HL-60 (cell line): ENCODE measurements at regions not wholly inside any gene's neighbourhood (a gene's known extent, or its start where the extent isn't known, plus 50 kb on each side); places are given as distances from the start of the nearest gene placed in this dataset.

ENCODE experiments used
- DNase-seq, 2 experiments: peaks; one replicate each; pipeline ENCODE4 v3.0.0-alpha.2; 2010 to 2020; ENCODE audit warnings: low read depth in 1 of 2, low spot score in 1 of 2
- H3K27ac ChIP-seq: fragments of 250-450 bp; sonication (Bioruptor Pico); replicated peaks from 2 replicates; pipeline ENCODE4 v1.5.1; 2020; ENCODE audit warnings: mild to moderate bottlenecking, moderate library complexity
- H3K27me3 ChIP-seq: fragments of 250-450 bp; sonication (Bioruptor Pico); 2 replicates; pipeline ENCODE4 v1.5.1; 2021; ENCODE audit warnings: mild to moderate bottlenecking, moderate library complexity; ENCODE audit not compliant: insufficient read depth, poor library complexity, severe bottlenecking
- H3K4me3 ChIP-seq: replicated peaks from 2 replicates; pipeline ENCODE4 v1.5.1; 2011; ENCODE audit warnings: mild to moderate bottlenecking, control low read depth, low read length; ENCODE audit not compliant: insufficient read depth
- GABPA ChIP-seq: IDR thresholded peaks from 2 replicates; pipeline ENCODE4 v1.6.1; 2012; ENCODE audit warnings: low read depth
- POLR2AphosphoS5 ChIP-seq: IDR thresholded peaks from 2 replicates; pipeline ENCODE4 v1.6.1; 2012; ENCODE audit warnings: low read depth
- SPI1 ChIP-seq: IDR thresholded peaks from 2 replicates; pipeline ENCODE4 v1.6.1; 2012; ENCODE audit warnings: low read depth, mild to moderate bottlenecking, borderline replicate concordance
- TF ChIP-seq, protein P1 (sequence below): IDR thresholded peaks from 2 replicates; pipeline ENCODE4 v1.6.1; 2012; ENCODE audit warnings: low read depth; ENCODE audit not compliant: insufficient replicate concordance
- TF ChIP-seq, protein P2 (sequence below): IDR thresholded peaks from one replicate; pipeline ENCODE4 v1.5.1; 2011; ENCODE audit warnings: low read length, control low read depth, inconsistent platforms; ENCODE audit not compliant: insufficient read depth

DNA sequence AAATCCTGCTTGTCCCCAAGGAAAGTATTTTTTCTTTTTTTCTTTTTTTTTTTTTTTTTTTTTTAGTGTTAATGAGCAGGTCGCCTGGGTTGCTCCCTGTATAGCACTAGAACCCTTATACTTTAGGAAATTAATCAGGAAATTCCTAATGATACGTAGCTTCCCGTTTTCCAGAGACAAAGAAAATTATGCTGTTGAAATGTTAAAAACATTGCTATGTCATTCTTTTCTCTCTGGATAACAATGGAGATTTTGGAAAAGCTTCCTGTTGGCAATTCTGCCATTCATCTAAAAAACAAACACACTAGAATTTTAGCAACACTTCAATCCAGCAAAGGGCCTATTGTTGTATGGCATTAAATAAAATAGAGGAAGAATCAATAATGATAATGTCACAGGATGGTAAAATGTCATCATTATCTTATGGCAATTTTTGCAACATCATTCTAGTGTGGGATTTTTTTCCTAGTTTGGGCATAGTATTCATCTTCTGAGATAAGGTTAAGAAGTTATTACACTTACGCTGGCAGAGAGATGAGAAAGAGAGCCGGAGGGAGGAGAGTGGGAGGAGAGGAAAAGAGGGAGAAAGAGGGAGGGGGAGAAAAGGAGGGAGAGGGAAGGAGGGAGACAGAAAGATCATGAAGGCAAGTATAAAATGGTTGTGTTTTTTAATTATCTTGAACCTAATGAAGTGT lies 315.8 kb upstream of the PDE4D start:
- Histone ChIP-seq H3K27ac (no peak overlapping the region), H3K4me3 (no peak overlapping the region), H3K27me3 (no peaks in the 10 kb centered on the region)
- TF ChIP-seq SPI1, result no peak
- no peak for TF ChIP-seq GABPA
- TF ChIP-seq, protein P1, sequence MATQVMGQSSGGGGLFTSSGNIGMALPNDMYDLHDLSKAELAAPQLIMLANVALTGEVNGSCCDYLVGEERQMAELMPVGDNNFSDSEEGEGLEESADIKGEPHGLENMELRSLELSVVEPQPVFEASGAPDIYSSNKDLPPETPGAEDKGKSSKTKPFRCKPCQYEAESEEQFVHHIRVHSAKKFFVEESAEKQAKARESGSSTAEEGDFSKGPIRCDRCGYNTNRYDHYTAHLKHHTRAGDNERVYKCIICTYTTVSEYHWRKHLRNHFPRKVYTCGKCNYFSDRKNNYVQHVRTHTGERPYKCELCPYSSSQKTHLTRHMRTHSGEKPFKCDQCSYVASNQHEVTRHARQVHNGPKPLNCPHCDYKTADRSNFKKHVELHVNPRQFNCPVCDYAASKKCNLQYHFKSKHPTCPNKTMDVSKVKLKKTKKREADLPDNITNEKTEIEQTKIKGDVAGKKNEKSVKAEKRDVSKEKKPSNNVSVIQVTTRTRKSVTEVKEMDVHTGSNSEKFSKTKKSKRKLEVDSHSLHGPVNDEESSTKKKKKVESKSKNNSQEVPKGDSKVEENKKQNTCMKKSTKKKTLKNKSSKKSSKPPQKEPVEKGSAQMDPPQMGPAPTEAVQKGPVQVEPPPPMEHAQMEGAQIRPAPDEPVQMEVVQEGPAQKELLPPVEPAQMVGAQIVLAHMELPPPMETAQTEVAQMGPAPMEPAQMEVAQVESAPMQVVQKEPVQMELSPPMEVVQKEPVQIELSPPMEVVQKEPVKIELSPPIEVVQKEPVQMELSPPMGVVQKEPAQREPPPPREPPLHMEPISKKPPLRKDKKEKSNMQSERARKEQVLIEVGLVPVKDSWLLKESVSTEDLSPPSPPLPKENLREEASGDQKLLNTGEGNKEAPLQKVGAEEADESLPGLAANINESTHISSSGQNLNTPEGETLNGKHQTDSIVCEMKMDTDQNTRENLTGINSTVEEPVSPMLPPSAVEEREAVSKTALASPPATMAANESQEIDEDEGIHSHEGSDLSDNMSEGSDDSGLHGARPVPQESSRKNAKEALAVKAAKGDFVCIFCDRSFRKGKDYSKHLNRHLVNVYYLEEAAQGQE, result no peak
- TF ChIP-seq, protein P2, sequence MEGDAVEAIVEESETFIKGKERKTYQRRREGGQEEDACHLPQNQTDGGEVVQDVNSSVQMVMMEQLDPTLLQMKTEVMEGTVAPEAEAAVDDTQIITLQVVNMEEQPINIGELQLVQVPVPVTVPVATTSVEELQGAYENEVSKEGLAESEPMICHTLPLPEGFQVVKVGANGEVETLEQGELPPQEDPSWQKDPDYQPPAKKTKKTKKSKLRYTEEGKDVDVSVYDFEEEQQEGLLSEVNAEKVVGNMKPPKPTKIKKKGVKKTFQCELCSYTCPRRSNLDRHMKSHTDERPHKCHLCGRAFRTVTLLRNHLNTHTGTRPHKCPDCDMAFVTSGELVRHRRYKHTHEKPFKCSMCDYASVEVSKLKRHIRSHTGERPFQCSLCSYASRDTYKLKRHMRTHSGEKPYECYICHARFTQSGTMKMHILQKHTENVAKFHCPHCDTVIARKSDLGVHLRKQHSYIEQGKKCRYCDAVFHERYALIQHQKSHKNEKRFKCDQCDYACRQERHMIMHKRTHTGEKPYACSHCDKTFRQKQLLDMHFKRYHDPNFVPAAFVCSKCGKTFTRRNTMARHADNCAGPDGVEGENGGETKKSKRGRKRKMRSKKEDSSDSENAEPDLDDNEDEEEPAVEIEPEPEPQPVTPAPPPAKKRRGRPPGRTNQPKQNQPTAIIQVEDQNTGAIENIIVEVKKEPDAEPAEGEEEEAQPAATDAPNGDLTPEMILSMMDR, result no peak
- no peak for TF ChIP-seq POLR2AphosphoS5
- DNase-seq, result no peak

DNA sequence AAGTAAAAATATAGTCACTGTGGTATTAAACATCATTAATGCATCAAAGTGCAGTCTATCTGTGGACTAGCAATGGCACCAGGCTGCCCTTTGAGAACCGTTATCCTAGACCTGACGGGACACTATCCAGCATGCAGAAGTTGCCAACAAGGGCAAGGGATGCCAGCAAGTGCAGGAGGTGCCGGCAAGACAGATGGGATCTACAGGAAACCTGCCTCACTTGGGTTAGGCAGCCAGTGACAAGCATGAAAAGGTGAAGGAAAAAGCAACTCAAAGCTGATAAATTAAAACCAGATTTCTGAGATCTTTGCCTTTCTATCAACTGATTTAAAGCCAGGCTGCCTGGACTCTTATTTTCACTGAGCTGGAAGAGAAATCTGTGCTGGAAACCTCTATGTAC lies 315.2 kb upstream of the PDE4D start:
- Histone ChIP-seq H3K27ac (no peak overlapping the region), H3K27me3 (no peaks in the 10 kb centered on the region), H3K4me3 (no peak overlapping the region)
- no peak for DNase-seq
- TF ChIP-seq SPI1, result no peak
- TF ChIP-seq, protein P1, result no peak
- TF ChIP-seq, protein P2, result no peak
- no peak for TF ChIP-seq POLR2AphosphoS5
- no peak for TF ChIP-seq GABPA

DNA sequence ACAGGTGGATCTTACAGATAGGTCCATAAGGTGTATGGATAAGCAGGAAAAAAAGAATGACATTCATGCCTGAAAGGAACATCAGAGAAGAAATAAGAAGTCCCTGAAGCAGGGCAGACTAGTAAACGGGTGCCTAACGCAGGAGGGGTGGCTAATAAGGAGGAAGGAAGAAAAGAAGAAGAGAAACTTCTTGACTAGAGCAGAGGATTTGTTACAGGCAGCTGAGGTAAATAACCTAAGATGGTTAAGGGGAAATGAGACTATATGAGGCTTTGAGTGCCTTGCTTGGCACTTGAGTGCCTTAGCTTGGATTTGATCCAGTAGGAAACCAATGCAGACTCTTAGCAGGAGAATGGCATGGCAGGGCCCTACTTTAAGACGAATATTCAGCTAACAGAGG lies 313.5 kb upstream of the PDE4D start:
- H3K27me3 ChIP-seq, result no peaks in the 10 kb centered on the region
- TF ChIP-seq GABPA (no peak), SPI1 (peak; percentile 8; the same call in 1 of the 2 replicates)
- H3K4me3 ChIP-seq, result no peak overlapping the region
- DNase-seq, result peak in 1 of 2 experiments; percentile 21
- H3K27ac ChIP-seq, result no peak overlapping the region

DNA sequence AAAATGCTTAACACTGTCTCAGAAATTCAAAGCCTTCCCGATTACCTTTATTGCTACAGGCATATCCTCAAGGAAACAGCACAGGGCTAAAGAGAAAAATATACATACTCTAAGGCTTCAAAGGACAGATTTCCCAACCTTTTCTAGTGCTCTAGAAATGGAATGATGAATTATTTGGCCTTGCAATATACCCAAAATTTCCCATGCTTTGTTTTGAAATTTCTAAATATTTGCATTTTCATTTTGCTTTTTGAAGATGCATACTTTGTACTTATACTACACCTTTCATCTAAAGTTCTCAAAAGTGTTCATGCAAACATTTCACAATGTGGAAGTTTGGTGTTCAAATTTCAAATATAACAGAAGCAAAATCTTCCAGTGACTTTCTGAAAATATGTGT lies 312.7 kb upstream of the PDE4D start:
- TF ChIP-seq SPI1 (no peak), GABPA (no peak), POLR2AphosphoS5 (no peak)
- TF ChIP-seq, protein P1, result no peak
- TF ChIP-seq, protein P2, result no peak
- Histone ChIP-seq H3K27ac (no peak overlapping the region), H3K27me3 (no peaks in the 10 kb centered on the region), H3K4me3 (no peak overlapping the region)
- DNase-seq, result no peak
